ENCODE measurements at regions not wholly inside any gene's neighbourhood (a gene's known extent, or its start where the extent isn't known, plus 50 kb on each side); places are given as distances from the start of the nearest gene placed in this dataset.

GRCh38 chr2:155836439-155836838, 496.1 kb downstream of the NR4A2 start:
- no peak overlapping the region for H3K4me3 Mint-ChIP-seq
- no peaks in the 10 kb centered on the region for H3K4me1 Mint-ChIP-seq (ENCODE audit: low read depth)
- no peak overlapping the region for H3K27ac Mint-ChIP-seq
- no peaks in the 10 kb centered on the region for H3K27me3 Mint-ChIP-seq (ENCODE audit: low read depth)
- H3K9me3 Mint-ChIP-seq = no peaks in the 10 kb centered on the region
- H3K36me3 Mint-ChIP-seq (ENCODE audit: low read depth) = no peaks in the 10 kb centered on the region

- Mint-ChIP-seq H3K27ac (no peak overlapping the region), H3K4me1 (ENCODE audit: low read depth) (no peaks in the 10 kb centered on the region), H3K4me3 (no peak overlapping the region), H3K36me3 (ENCODE audit: low read depth) (no peaks in the 10 kb centered on the region), H3K9me3 (no peaks in the 10 kb centered on the region), H3K27me3 (ENCODE audit: low read depth) (no peaks in the 10 kb centered on the region)
These were observed 501.5 kb downstream of the NR4A2 start for GRCh38 chr2:155830817-155831579.

GRCh38 chr2:155830351-155830750, 502.2 kb downstream of the NR4A2 start:
- H3K27ac Mint-ChIP-seq = no peak overlapping the region
- no peaks in the 10 kb centered on the region for H3K9me3 Mint-ChIP-seq
- no peaks in the 10 kb centered on the region for H3K4me1 Mint-ChIP-seq (ENCODE audit: low read depth)
- H3K36me3 Mint-ChIP-seq (ENCODE audit: low read depth) = no peaks in the 10 kb centered on the region
- H3K27me3 Mint-ChIP-seq (ENCODE audit: low read depth) = no peaks in the 10 kb centered on the region
- no peak overlapping the region for H3K4me3 Mint-ChIP-seq

- Mint-ChIP-seq H3K36me3 (ENCODE audit: low read depth) (no peaks in the 10 kb centered on the region), H3K27me3 (ENCODE audit: low read depth) (no peaks in the 10 kb centered on the region), H3K27ac (no peak overlapping the region)
These were observed 506.6 kb downstream of the NR4A2 start for GRCh38 chr2:155825876-155826275.

GRCh38 chr2:155815851-155816250, 516.7 kb downstream of the NR4A2 start:
- Mint-ChIP-seq H3K36me3 (ENCODE audit: low read depth) (no peaks in the 10 kb centered on the region), H3K4me3 (no peak overlapping the region), H3K4me1 (ENCODE audit: low read depth) (no peaks in the 10 kb centered on the region), H3K9me3 (no peaks in the 10 kb centered on the region), H3K27ac (no peak overlapping the region), H3K27me3 (ENCODE audit: low read depth) (no peaks in the 10 kb centered on the region)

More at GRCh38 chr2:155825876-155826275, 506.6 kb downstream of the NR4A2 start:
- Mint-ChIP-seq H3K4me3 (no peak overlapping the region), H3K9me3 (no peaks in the 10 kb centered on the region), H3K4me1 (ENCODE audit: low read depth) (no peaks in the 10 kb centered on the region)

GRCh38 chr2:155815275-155815674, 517.2 kb downstream of the NR4A2 start:
- Mint-ChIP-seq H3K27ac (no peak overlapping the region), H3K4me1 (ENCODE audit: low read depth) (no peaks in the 10 kb centered on the region), H3K36me3 (ENCODE audit: low read depth) (no peaks in the 10 kb centered on the region), H3K27me3 (ENCODE audit: low read depth) (no peaks in the 10 kb centered on the region), H3K9me3 (no peaks in the 10 kb centered on the region), H3K4me3 (no peak overlapping the region)

- Mint-ChIP-seq H3K9me3 (no peaks in the 10 kb centered on the region), H3K27ac (no peak overlapping the region), H3K4me1 (ENCODE audit: low read depth) (no peaks in the 10 kb centered on the region), H3K4me3 (no peak overlapping the region), H3K36me3 (ENCODE audit: low read depth) (no peaks in the 10 kb centered on the region), H3K27me3 (ENCODE audit: low read depth) (no peaks in the 10 kb centered on the region)
These were observed 522.1 kb downstream of the NR4A2 start for GRCh38 chr2:155810411-155810810.

- Mint-ChIP-seq H3K4me1 (ENCODE audit: low read depth) (no peaks in the 10 kb centered on the region), H3K4me3 (no peak overlapping the region), H3K27ac (no peak overlapping the region), H3K36me3 (ENCODE audit: low read depth) (no peaks in the 10 kb centered on the region), H3K9me3 (no peaks in the 10 kb centered on the region), H3K27me3 (ENCODE audit: low read depth) (no peaks in the 10 kb centered on the region)
These were observed 529.6 kb downstream of the NR4A2 start for GRCh38 chr2:155802888-155803287.

- H3K36me3 Mint-ChIP-seq (ENCODE audit: low read depth) = no peaks in the 10 kb centered on the region
- no peaks in the 10 kb centered on the region for H3K4me1 Mint-ChIP-seq (ENCODE audit: low read depth)
- H3K9me3 Mint-ChIP-seq = peaks cover 7% of the 10 kb centered on the region
- no peak overlapping the region for H3K4me3 Mint-ChIP-seq
- no peaks in the 10 kb centered on the region for H3K27me3 Mint-ChIP-seq (ENCODE audit: low read depth)
- no peak overlapping the region for H3K27ac Mint-ChIP-seq
These were observed 539.9 kb downstream of the NR4A2 start for GRCh38 chr2:155792666-155793065.

GRCh38 chr2:155770516-155770915, 562.0 kb downstream of the NR4A2 start:
- no peaks in the 10 kb centered on the region for H3K36me3 Mint-ChIP-seq (ENCODE audit: low read depth)
- H3K4me3 Mint-ChIP-seq = no peak overlapping the region
- H3K9me3 Mint-ChIP-seq = no peaks in the 10 kb centered on the region
- H3K4me1 Mint-ChIP-seq (ENCODE audit: low read depth) = no peaks in the 10 kb centered on the region
- no peaks in the 10 kb centered on the region for H3K27me3 Mint-ChIP-seq (ENCODE audit: low read depth)
- no peak overlapping the region for H3K27ac Mint-ChIP-seq

- no peaks in the 10 kb centered on the region for H3K4me1 Mint-ChIP-seq (ENCODE audit: low read depth)
- H3K36me3 Mint-ChIP-seq (ENCODE audit: low read depth) = no peaks in the 10 kb centered on the region
- no peaks in the 10 kb centered on the region for H3K27me3 Mint-ChIP-seq (ENCODE audit: low read depth)
- no peaks in the 10 kb centered on the region for H3K9me3 Mint-ChIP-seq
- no peak overlapping the region for H3K27ac Mint-ChIP-seq
- H3K4me3 Mint-ChIP-seq = no peak overlapping the region
These were observed 566.0 kb downstream of the NR4A2 start for GRCh38 chr2:155766342-155767115.

- H3K27ac Mint-ChIP-seq = no peak overlapping the region
- H3K4me1 Mint-ChIP-seq (ENCODE audit: low read depth) = no peaks in the 10 kb centered on the region
- no peaks in the 10 kb centered on the region for H3K36me3 Mint-ChIP-seq (ENCODE audit: low read depth)
- no peak overlapping the region for H3K4me3 Mint-ChIP-seq
- no peaks in the 10 kb centered on the region for H3K27me3 Mint-ChIP-seq (ENCODE audit: low read depth)
- no peaks in the 10 kb centered on the region for H3K9me3 Mint-ChIP-seq
These were observed 577.0 kb downstream of the NR4A2 start for GRCh38 chr2:155755481-155755880.

GRCh38 chr2:155748131-155748530, 584.4 kb downstream of the NR4A2 start:
- no peaks in the 10 kb centered on the region for H3K27me3 Mint-ChIP-seq (ENCODE audit: low read depth)
- no peaks in the 10 kb centered on the region for H3K36me3 Mint-ChIP-seq (ENCODE audit: low read depth)
- no peaks in the 10 kb centered on the region for H3K4me1 Mint-ChIP-seq (ENCODE audit: low read depth)
- H3K9me3 Mint-ChIP-seq = no peaks in the 10 kb centered on the region
- no peak overlapping the region for H3K4me3 Mint-ChIP-seq
- H3K27ac Mint-ChIP-seq = no peak overlapping the region

- Mint-ChIP-seq H3K9me3 (no peaks in the 10 kb centered on the region), H3K27ac (no peak overlapping the region), H3K4me1 (ENCODE audit: low read depth) (no peaks in the 10 kb centered on the region), H3K36me3 (ENCODE audit: low read depth) (no peaks in the 10 kb centered on the region), H3K4me3 (no peak overlapping the region), H3K27me3 (ENCODE audit: low read depth) (no peaks in the 10 kb centered on the region)
These were observed 585.0 kb downstream of the NR4A2 start for GRCh38 chr2:155747531-155747930.

Measured in T-helper 1 cell treated with Interleukin-12 subunit alpha and Interleukin-12 subunit beta and Interleukin-4 antibody, amounts not matched to agents 30 μg/mL and 1 μg/mL, for 36 hours (primary cell).